IMR-90 (cell line): ENCODE measurements at regions not wholly inside any gene's neighbourhood (a gene's known extent, or its start where the extent isn't known, plus 50 kb on each side); places are given as distances from the start of the nearest gene placed in this dataset.

ENCODE experiments used
- ATAC-seq: fragments of 200-7000 bp; cut with Tn5 transposase; 2 replicates; pipeline ENCODE4 v1.9.1; 2020; ENCODE audit warnings: low read depth, mild to moderate bottlenecking, moderate library complexity
- BruUV-seq: library from RNA; stranded (reverse); fragments of 400-500 nt; replicated peaks from 2 replicates; lab custom pipeline; 2021; lab: Mats Ljungman, UMichigan
- CTCF ChIA-PET: fragments of 300-600 bp; formaldehyde crosslinking; extraction: SDS; loops from one replicate; lab custom pipeline; 2021; ENCODE audit warnings: antibody characterized with exemption; lab: Yijun Ruan, JAX
- POLR2A ChIA-PET: fragments of 300-600 bp; sonication (Branson Sonifier 250); formaldehyde crosslinking; loops from one replicate; lab custom pipeline; 2022; ENCODE audit warnings: antibody characterized with exemption; ENCODE audit not compliant: unreplicated experiment; lab: Charles Lee
- DNase-seq: peaks from one replicate; pipeline ENCODE4 v3.0.0; 2013
- H2AFZ ChIP-seq: replicated peaks from 2 replicates; pipeline ENCODE3; 2013; ENCODE audit warnings: low read length, mild to moderate bottlenecking; ENCODE audit not compliant: poor library complexity
- H2AK5ac ChIP-seq: 2 replicates; pipeline ENCODE4 v1.6.1; 2013; ENCODE audit warnings: low read depth, low read length, inconsistent platforms
- H2AK9ac ChIP-seq: replicated peaks from 2 replicates; pipeline ENCODE3; 2013; ENCODE audit warnings: mild to moderate bottlenecking, low read depth, low read length, moderate library complexity; ENCODE audit not compliant: poor library complexity
- H2BK120ac ChIP-seq: 2 replicates; pipeline ENCODE4 v1.6.1; 2013; ENCODE audit warnings: low read depth, low read length, inconsistent platforms
- H2BK15ac ChIP-seq: 3 replicates; pipeline ENCODE4 v1.6.1; 2013; ENCODE audit warnings: low read depth, low read length, inconsistent platforms
- H2BK20ac ChIP-seq: 2 replicates; pipeline ENCODE4 v1.6.1; 2013; ENCODE audit warnings: low read depth, mild to moderate bottlenecking, inconsistent platforms, low read length, moderate library complexity
- H2BK5ac ChIP-seq: 2 replicates; pipeline ENCODE4 v1.6.1; 2013; ENCODE audit warnings: mild to moderate bottlenecking, low read depth, low read length, inconsistent platforms; ENCODE audit not compliant: poor library complexity, severe bottlenecking
- H3K14ac ChIP-seq: replicated peaks from 2 replicates; pipeline ENCODE4 v1.6.1; 2013; ENCODE audit warnings: low read depth, low read length, inconsistent platforms
- H3K18ac ChIP-seq: 2 replicates; pipeline ENCODE4 v1.6.1; 2013; ENCODE audit warnings: low read depth, low read length, control low read depth
- H3K23ac ChIP-seq: 2 replicates; pipeline ENCODE4 v1.6.1; 2013; ENCODE audit warnings: low read depth, low read length, inconsistent platforms
- H3K27ac ChIP-seq: 2 replicates; pipeline ENCODE4 v1.5.1; 2013; ENCODE audit warnings: mild to moderate bottlenecking, control low read depth, low read length; ENCODE audit not compliant: insufficient read depth
- H3K27me3 ChIP-seq: 2 replicates; pipeline ENCODE4 v1.6.1; 2013; ENCODE audit warnings: low read length; ENCODE audit not compliant: control insufficient read depth, insufficient read depth
- H3K36me3 ChIP-seq: 2 replicates; pipeline ENCODE4 v1.6.1; 2013; ENCODE audit warnings: low read length, mixed read lengths; ENCODE audit not compliant: control insufficient read depth, insufficient read depth
- H3K4ac ChIP-seq: 2 replicates; pipeline ENCODE4 v1.6.1; 2013; ENCODE audit warnings: low read depth, low read length, inconsistent platforms
- H3K4me1 ChIP-seq: 2 replicates; pipeline ENCODE4 v1.6.1; 2013; ENCODE audit warnings: low read length, mixed read lengths; ENCODE audit not compliant: control insufficient read depth, insufficient read depth
- H3K4me2 ChIP-seq: 2 replicates; pipeline ENCODE4 v1.6.1; 2013; ENCODE audit warnings: low read depth, mild to moderate bottlenecking, control low read depth, low read length, moderate library complexity
- H3K4me3 ChIP-seq: 2 replicates; pipeline ENCODE4 v1.5.1; 2013; ENCODE audit warnings: low read depth, mild to moderate bottlenecking, control low read depth, low read length, moderate library complexity; ENCODE audit not compliant: insufficient read depth
- H3K56ac ChIP-seq: 2 replicates; pipeline ENCODE4 v1.6.1; 2013; ENCODE audit warnings: low read length, inconsistent platforms; ENCODE audit not compliant: insufficient read depth; ENCODE audit errors: extremely low read depth
- H3K79me1 ChIP-seq, 2 experiments: 2 replicates each; pipeline ENCODE4 v1.6.1; 2013; ENCODE audit warnings: low read length in 2 of 2, inconsistent platforms in 1 of 2, low read depth in 1 of 2
- H3K9ac ChIP-seq: 2 replicates; pipeline ENCODE4 v1.6.1; 2013; ENCODE audit warnings: low read depth, low read length, control low read depth
- H3K9me1 ChIP-seq: 2 replicates; pipeline ENCODE4 v1.6.1; 2013; ENCODE audit warnings: low read length, inconsistent platforms; ENCODE audit not compliant: insufficient read depth
- H3K9me3 ChIP-seq: 2 replicates; pipeline ENCODE4 v1.6.1; 2013; ENCODE audit warnings: low read length; ENCODE audit not compliant: control insufficient read depth, insufficient read depth
- H4K20me1 ChIP-seq: 2 replicates; pipeline ENCODE4 v1.6.1; 2013; ENCODE audit warnings: low read length, inconsistent platforms; ENCODE audit not compliant: insufficient read depth
- H4K5ac ChIP-seq: 2 replicates; pipeline ENCODE4 v1.6.1; 2013; ENCODE audit warnings: mild to moderate bottlenecking, low read depth, low read length, control low read depth
- H4K8ac ChIP-seq, 2 experiments: 2 replicates each; pipeline ENCODE4 v1.6.1; 2013; ENCODE audit warnings: low read depth in 2 of 2, low read length in 2 of 2, control low read depth in 1 of 2, inconsistent platforms in 1 of 2
- H4K91ac ChIP-seq: 2 replicates; pipeline ENCODE4 v1.6.1; 2013; ENCODE audit warnings: low read depth, low read length, inconsistent platforms; ENCODE audit not compliant: insufficient read depth
- BHLHE40 ChIP-seq: fragments of 150-350 bp; IDR thresholded peaks from 2 replicates; pipeline ENCODE4 v1.6.1; 2016; ENCODE audit warnings: mild to moderate bottlenecking, low read depth, low read length
- MAFK ChIP-seq: IDR thresholded peaks from 2 replicates; pipeline ENCODE4 v1.6.1; 2012; ENCODE audit warnings: low read depth, low read length, improper control_type of control experiment
- RAD21 ChIP-seq: IDR thresholded peaks from 2 replicates; pipeline ENCODE4 v1.6.1; 2012; ENCODE audit warnings: low read length, improper control_type of control experiment
- WGBS, 2 experiments: methylation state at CpG; one replicate each; pipeline versions ENCODE4 v1.1.5 to v1.1.7; 2013; ENCODE audit warnings: missing lambda C conversion rate in 2 of 2; ENCODE audit not compliant: insufficient read length in 1 of 2; ENCODE audit errors: extremely low coverage in 2 of 2; 5-methylcytosine and 5-hydroxymethylcytosine counted together
- dilution Hi-C: fragments of 300-500 bp; cut with HindIII; formaldehyde crosslinking; loops from one replicate; pipeline ENCODE4 v1.14.3; 2018; ENCODE audit warnings: low sequenced_read_pairs; ENCODE audit not compliant: unreplicated experiment
- in situ Hi-C: fragments of 300-500 bp; cut with MboI; formaldehyde crosslinking; loops from 3 replicates; pipeline ENCODE4 v1.14.3; 2019; ENCODE audit warnings: low sequenced_read_pairs, inconsistent platforms, mixed read lengths
- intact Hi-C: fragments of 100-400 bp; cut with micrococcal nuclease; formaldehyde crosslinking; loops from 2 replicates; pipeline ENCODE4 v1.10.0; 2022

DNA sequence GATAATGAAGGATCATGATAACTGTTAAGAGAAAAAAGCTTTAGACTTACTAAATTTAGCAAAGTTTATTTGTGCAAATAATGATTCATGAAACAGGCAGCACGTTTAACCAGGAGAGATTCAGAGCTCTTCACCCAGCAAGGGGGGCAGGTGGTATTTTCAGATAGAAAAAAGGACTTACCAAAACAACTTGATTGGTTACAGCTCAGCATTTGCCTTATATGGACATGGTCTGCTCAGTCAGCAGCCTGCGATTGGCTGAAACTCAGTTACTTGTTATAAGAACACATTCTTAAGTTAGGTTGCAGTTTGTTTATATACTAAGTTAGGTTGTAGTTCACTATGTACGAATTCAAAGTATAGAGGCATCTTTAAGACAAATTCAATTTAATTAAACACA lies 165.6 kb downstream of the DUSP10 start:
- Histone ChIP-seq H4K91ac (peak overlapping the region; percentile 72; the same call in 1 of the 2 replicates), H3K27ac (peak overlapping the region; percentile 22; the same call in 1 of the 2 replicates), H3K4me1 (peaks cover 6% of the 10 kb centered on the region), H2AFZ (no peak overlapping the region), H4K20me1 (no peaks in the 10 kb centered on the region), H3K79me1 (no peaks in the 10 kb centered on the region), H2BK5ac (peak overlapping the region; percentile 91), H3K4me3 (no peak overlapping the region), H3K14ac (peak overlapping the region; percentile 94), H2BK120ac (peak overlapping the region; percentile 97), H4K8ac (peak overlapping the region; percentile 56 to 92; a peak in 3 of 4 replicates), H3K4ac (peak overlapping the region; percentile 91; the same call in 1 of the 2 replicates), H3K36me3 (no peaks in the 10 kb centered on the region), H2AK5ac (peak overlapping the region; percentile 56), H3K56ac (peak overlapping the region; percentile 80; the same call in 1 of the 2 replicates), H3K23ac (peak overlapping the region; percentile 86; the same call in 1 of the 2 replicates), H3K18ac (peak overlapping the region; percentile 73; the same call in 1 of the 2 replicates), H3K4me2 (no peak overlapping the region; the same call in 1 of the 2 replicates), H4K5ac (peak overlapping the region; percentile 79; the same call in 1 of the 2 replicates), H2BK15ac (peak overlapping the region; percentile 93; the same call in 2 of the 3 replicates), H3K9me1 (no peaks in the 10 kb centered on the region; the same call in 1 of the 2 replicates), H3K9me3 (no peaks in the 10 kb centered on the region), H3K27me3 (no peaks in the 10 kb centered on the region), H2AK9ac (no peak overlapping the region), H2BK20ac (peak overlapping the region; percentile 97), H3K9ac (no peak overlapping the region)
- in situ Hi-C loops (no loop called here), intact Hi-C loops (no loop called here), dilution Hi-C loops (no loop called here)
- CTCF ChIA-PET: no interaction called here
- ATAC-seq: peak; percentile 84
- TF ChIP-seq RAD21: no peak
- peak; percentile 86 for TF ChIP-seq BHLHE40
- peak; percentile 81 for TF ChIP-seq MAFK
- no TSS peak for BruUV-seq
- POLR2A ChIA-PET: no interaction called here
- DNase-seq: peak; percentile 96
- no CpG with 5 or more reads among the region's 3 CpGs for WGBS, 2 experiments
